Heart right ventricle (tissue), 16 donors: ENCODE measurements at regions not wholly inside any gene's neighbourhood (a gene's known extent, or its start where the extent isn't known, plus 50 kb on each side); places are given as distances from the start of the nearest gene placed in this dataset.

ENCODE experiments used
- ATAC-seq, 8 donors: fragments of 200-7000 bp; cut with Tn5 transposase; one replicate each; pipeline ENCODE4 v1.9.1; 2020; ENCODE audit warnings: mild to moderate bottlenecking in 8 of 8, moderate library complexity in 8 of 8, moderate number of reproducible peaks in 1 of 8
- DNase-seq, 2 donors: peaks; one replicate each; pipeline ENCODE4 v3.0.0-alpha.2; 2020
- H3K27ac ChIP-seq, 10 donors: fragments of 200-600 bp; sonication (generic) in 2 of 10; one replicate each; pipeline versions ENCODE4 v1.5.0 to v1.8.0; 2020 to 2022; ENCODE audit warnings: mild to moderate bottlenecking in 3 of 10
- H3K27me3 ChIP-seq, 7 donors: fragments of 200-600 bp; one replicate each; pipeline ENCODE4 v1.8.0; 2021 to 2022; ENCODE audit warnings: mild to moderate bottlenecking in 2 of 7
- H3K36me3 ChIP-seq, 9 donors: fragments of 200-600 bp; sonication (generic) in 1 of 9; one replicate each; pipeline versions ENCODE4 v1.5.0 to v1.8.0; 2020 to 2022; ENCODE audit warnings: mild to moderate bottlenecking in 2 of 9
- H3K4me1 ChIP-seq, 9 donors: fragments of 200-600 bp; sonication (generic) in 1 of 9; one replicate each; pipeline versions ENCODE4 v1.5.0 to v1.8.0; 2020 to 2022; ENCODE audit warnings: mild to moderate bottlenecking in 4 of 9
- H3K4me3 ChIP-seq, 10 donors: fragments of 200-600 bp; sonication (generic) in 2 of 10; one replicate each; pipeline versions ENCODE4 v1.5.0 to v1.8.0; 2020 to 2022; ENCODE audit warnings: mild to moderate bottlenecking in 7 of 10, moderate library complexity in 2 of 10
- H3K9me3 ChIP-seq, 11 donors: fragments of 200-600 bp in 10 of 11; sonication (generic) in 2 of 11; one replicate each; pipeline versions ENCODE4 v1.5.0 to v1.8.0; 2013 to 2022; ENCODE audit warnings: mild to moderate bottlenecking in 2 of 11, control low read depth in 1 of 11, moderate library complexity in 1 of 11
- CTCF ChIP-seq, 9 donors: fragments of 200-600 bp; sonication (generic) in 2 of 9; IDR thresholded peaks; one replicate each; pipeline versions ENCODE4 v1.5.0 to v1.8.0; 2021 to 2022; ENCODE audit warnings: antibody characterized with exemption in 9 of 9, mild to moderate bottlenecking in 5 of 9, moderate library complexity in 1 of 9
- WGBS, 2 donors: extraction: QIAGEN DNeasy Blood & Tissue Kit; methylation state at CpG; one replicate each; pipeline ENCODE4 v1.1.7; 2013; ENCODE audit warnings: inconsistent platforms in 1 of 2; 5-methylcytosine and 5-hydroxymethylcytosine counted together
- intact Hi-C, 10 donors: fragments of 100-400 bp; cut with DNase I; formaldehyde crosslinking; loops; one replicate each; pipeline versions ENCODE4 v1.11.1 to v1.14.2; 2022
- donor health status: Arrhythmogenic right ventricular cardiomyopathy.
- donor health status: ischemic (EF 13 %, LVEDD 7.1; RV severe dilation, severe dysfunction).
- donor health status: healthy with polysubstance abuse.
- donor health status: DM: no; HTN: yes; CAD: no.
- donor health status: DM: no; HTN: no; CAD: no.
- donor health status: ischemic (EF 25% LVEDD 6.9; RV normal size, moderate dysfunction).
- donor health status: ischemic (EF 25% LVEDD 5.7; RV mildly dilated, moderate dysfunction).
- donor health status: healthy.
- donor health status: DM: yes; HTN: yes; CAD: no.
- donor health status: Ischemic cardiomyopathy.
- donor health status: ischemic (EF 35%, LVEDD 5.7; RV mildly dilated, moderate dysfunction).
- donor health status: nonischemic (EF 11% LVEDD 7.7; RV severe dilation, severe dysfunction).
- donor health status: DM: yes; HTN: yes; CAD: no.
- donor health status: PGD.
- donor health status: ischemic (EF 29% LVEDD 5.4; RV normal size, mild dysfunction).
- donor health status: nonischemic (EF 23%, LVEDD 6.1; RV moderate dilation, normal function).

DNA sequence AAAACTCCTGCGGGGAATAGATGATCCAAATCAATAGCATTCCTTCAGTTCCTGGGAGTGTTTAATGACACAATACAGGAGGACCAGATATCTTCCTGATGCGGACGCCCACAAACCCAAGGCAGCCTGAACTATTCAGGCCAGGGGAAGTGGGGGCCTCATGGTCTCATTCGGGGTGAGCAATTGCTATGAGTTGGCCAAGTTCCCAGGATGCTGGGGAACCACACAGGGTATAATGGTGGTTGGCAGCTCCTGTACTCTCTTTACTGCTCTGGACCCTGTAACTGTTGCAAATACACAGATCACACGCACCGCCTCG is 401.2 kb downstream of the IRS2 start:
- 75 to 77% methylated on average over 7 of the region's 7 CpGs for WGBS, 2 donors
- H3K9me3 ChIP-seq: no peaks in the 10 kb centered on the region
- TF ChIP-seq CTCF (IDR thresholded peaks at IDR 0.05): no peak
- H3K27ac ChIP-seq: no peak overlapping the region
- intact Hi-C loops: no loop called here
- DNase-seq (no peak), ATAC-seq (no peak)
- H3K36me3 ChIP-seq: no peaks in the 10 kb centered on the region
- no peaks in the 10 kb centered on the region for H3K27me3 ChIP-seq
- peaks cover 0 to 15% (median 0%) of the 10 kb centered on the region in 9 donors for H3K4me1 ChIP-seq
- no peak overlapping the region for H3K4me3 ChIP-seq

DNA sequence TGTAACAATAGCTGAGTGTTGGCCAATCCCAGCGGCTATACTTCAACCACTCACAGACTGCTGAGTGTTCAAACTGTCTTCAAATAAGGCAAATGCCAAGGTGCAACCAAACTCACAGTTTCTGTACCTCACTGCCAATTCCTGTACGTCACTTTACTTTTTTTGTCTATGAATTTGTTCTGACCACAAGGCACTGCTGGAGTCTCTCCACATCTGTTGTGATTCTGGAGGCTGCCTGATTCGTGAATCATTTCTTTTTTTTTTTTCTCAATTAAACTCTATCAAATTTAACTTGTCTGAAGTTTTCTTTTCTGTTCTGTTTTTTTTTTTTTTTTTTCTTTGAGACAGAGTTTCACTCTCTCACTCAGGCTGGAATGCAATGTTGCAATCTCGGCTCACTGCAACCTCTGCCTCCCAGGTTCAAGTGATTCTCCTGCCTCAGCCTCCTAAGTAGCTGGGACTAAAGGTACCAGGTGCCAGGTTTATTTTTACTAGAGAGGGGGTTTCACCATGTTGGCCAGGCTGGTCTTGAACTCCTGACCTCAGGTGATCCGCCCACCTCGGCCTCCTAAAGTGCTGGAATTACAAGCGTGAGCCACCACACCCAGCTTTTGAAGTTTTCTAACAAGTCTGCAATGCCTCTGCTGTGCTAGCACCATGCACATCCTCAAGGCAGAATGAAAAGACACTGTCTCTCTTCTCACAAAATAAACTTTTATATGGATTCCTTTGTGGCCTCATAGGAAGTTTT is 401.7 kb downstream of the IRS2 start:
- DNase-seq: no peak
- H3K36me3 ChIP-seq: no peaks in the 10 kb centered on the region
- 75 to 82% methylated on average over 7 of the region's 7 CpGs for WGBS, 2 donors
- no peaks in the 10 kb centered on the region for H3K27me3 ChIP-seq
- H3K9me3 ChIP-seq: no peaks in the 10 kb centered on the region
- peaks cover 0 to 11% (median 0%) of the 10 kb centered on the region in 9 donors for H3K4me1 ChIP-seq
- no peak for TF ChIP-seq CTCF (IDR thresholded peaks at IDR 0.05)
- no peak overlapping the region for H3K4me3 ChIP-seq
- no peak overlapping the region for H3K27ac ChIP-seq
- intact Hi-C loops: no loop called here
- ATAC-seq: no peak

DNA sequence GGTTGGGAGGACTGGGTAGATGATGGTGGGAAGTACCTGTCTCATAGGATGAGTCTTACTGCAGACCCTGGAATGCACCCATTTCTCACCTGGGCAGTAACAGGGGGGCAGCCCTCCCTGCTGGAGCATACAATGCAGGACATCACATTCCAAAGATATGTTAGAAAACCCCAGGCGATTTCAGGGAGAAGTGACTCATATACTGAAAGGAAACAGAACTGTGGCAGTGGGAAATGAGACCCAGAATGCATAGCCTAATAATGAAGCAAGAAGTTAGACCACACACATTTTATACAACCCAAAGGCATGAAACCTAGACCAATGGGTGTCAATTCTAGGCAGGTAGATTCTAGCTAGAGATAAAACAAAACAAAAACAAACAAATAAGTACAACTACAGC is 402.7 kb downstream of the IRS2 start:
- WGBS, 2 donors: 70 to 82% methylated on average over 1 of the region's 1 CpG
- no peak for ATAC-seq
- H3K9me3 ChIP-seq: no peaks in the 10 kb centered on the region
- H3K36me3 ChIP-seq: no peaks in the 10 kb centered on the region
- TF ChIP-seq CTCF (IDR thresholded peaks at IDR 0.05): no peak
- DNase-seq: no peak
- no peak overlapping the region for H3K4me3 ChIP-seq
- H3K4me1 ChIP-seq: peaks cover 0 to 3% (median 0%) of the 10 kb centered on the region in 9 donors
- no peaks in the 10 kb centered on the region for H3K27me3 ChIP-seq
- no peak overlapping the region for H3K27ac ChIP-seq
- intact Hi-C loops: no loop called here

- H3K9me3 ChIP-seq: no peaks in the 10 kb centered on the region
- intact Hi-C loops: no loop called here
- no peak overlapping the region for H3K27ac ChIP-seq
- DNase-seq (no peak), ATAC-seq (no peak)
- no peak for TF ChIP-seq CTCF (IDR thresholded peaks at IDR 0.05)
- H3K4me1 ChIP-seq: peaks cover 0 to 3% (median 0%) of the 10 kb centered on the region in 9 donors
- no peaks in the 10 kb centered on the region for H3K36me3 ChIP-seq
- H3K4me3 ChIP-seq: no peak overlapping the region
- no peaks in the 10 kb centered on the region for H3K27me3 ChIP-seq
- WGBS, 2 donors: 60 to 68% methylated on average over 5 of the region's 5 CpGs
Measured at GRCh38 chr13:109381546-109382180, 404.7 kb downstream of the IRS2 start.
